ENCODE measurements at regions not wholly inside any gene's neighbourhood (a gene's known extent, or its start where the extent isn't known, plus 50 kb on each side); places are given as distances from the start of the nearest gene placed in this dataset.
"Not testable (repeated sequence)": the region's sequence is repeated elsewhere in the genome, so short reads cannot be mapped to it uniquely, and the experiment has no call there.

GRCh38 chr4:130008461-130008860 is 912.5 kb downstream of the C4orf33 start:
- Histone ChIP-seq H3K27ac (ENCODE audit: low read length in 2 of 2) (no peak overlapping the region), H2AFZ (ENCODE audit: insufficient read depth, low read depth, low read length, poor library complexity, severe bottlenecking) (no peak overlapping the region), H3K9me3 (ENCODE audit: control extremely low read depth in 1 of 3, control insufficient read depth in 2 of 3, insufficient read depth in 1 of 3, low read length in 2 of 3) (peaks cover 0 to 5% (median 0%) of the 10 kb centered on the region in 3 donors), H3K4me3 (ENCODE audit: control extremely low read depth in 1 of 5, extremely low read depth in 1 of 5, insufficient read depth in 1 of 5, low read depth in 2 of 5, low read length in 4 of 5) (no peak overlapping the region), H3K4me1 (ENCODE audit: control insufficient read depth in 2 of 2, insufficient read depth in 2 of 2, low read length in 2 of 2) (no peaks in the 10 kb centered on the region), H4K20me1 (ENCODE audit: control insufficient read depth, insufficient read depth, low read length, poor library complexity, severe bottlenecking) (no peaks in the 10 kb centered on the region), H3K9ac (ENCODE audit: low read length) (no peak overlapping the region), H3K27me3 (replicated peaks in 1 of 4; ENCODE audit: control extremely low read depth in 1 of 4, control insufficient read depth in 3 of 4, insufficient read depth in 4 of 4, low read length in 3 of 4) (no peaks in the 10 kb centered on the region), H3K36me3 (replicated peaks in 1 of 2; ENCODE audit: control extremely low read depth in 1 of 2, control insufficient read depth in 1 of 2, extremely low read depth in 1 of 2, insufficient read depth in 2 of 2, low read length in 1 of 2) (no peaks in the 10 kb centered on the region), H3K4me2 (replicated peaks; ENCODE audit: low read depth, low read length, poor library complexity, severe bottlenecking) (no peak overlapping the region), H3K79me2 (ENCODE audit: control insufficient read depth, insufficient read depth, low read length) (no peaks in the 10 kb centered on the region)
- DNase-seq (no peak), ATAC-seq (ENCODE audit: low read depth) (no peak)
- Mint-ChIP-seq H3K9me3 (ENCODE audit: insufficient read depth) (no peaks in the 10 kb centered on the region), H3K4me1 (no peaks in the 10 kb centered on the region), H3K27ac (no peak overlapping the region), H3K4me3 (no peak overlapping the region), H3K27me3 (no peaks in the 10 kb centered on the region)
- ChIA-PET CTCF (no interaction called here), POLR2A (no interaction called here)
- TF ChIP-seq, protein P1, sequence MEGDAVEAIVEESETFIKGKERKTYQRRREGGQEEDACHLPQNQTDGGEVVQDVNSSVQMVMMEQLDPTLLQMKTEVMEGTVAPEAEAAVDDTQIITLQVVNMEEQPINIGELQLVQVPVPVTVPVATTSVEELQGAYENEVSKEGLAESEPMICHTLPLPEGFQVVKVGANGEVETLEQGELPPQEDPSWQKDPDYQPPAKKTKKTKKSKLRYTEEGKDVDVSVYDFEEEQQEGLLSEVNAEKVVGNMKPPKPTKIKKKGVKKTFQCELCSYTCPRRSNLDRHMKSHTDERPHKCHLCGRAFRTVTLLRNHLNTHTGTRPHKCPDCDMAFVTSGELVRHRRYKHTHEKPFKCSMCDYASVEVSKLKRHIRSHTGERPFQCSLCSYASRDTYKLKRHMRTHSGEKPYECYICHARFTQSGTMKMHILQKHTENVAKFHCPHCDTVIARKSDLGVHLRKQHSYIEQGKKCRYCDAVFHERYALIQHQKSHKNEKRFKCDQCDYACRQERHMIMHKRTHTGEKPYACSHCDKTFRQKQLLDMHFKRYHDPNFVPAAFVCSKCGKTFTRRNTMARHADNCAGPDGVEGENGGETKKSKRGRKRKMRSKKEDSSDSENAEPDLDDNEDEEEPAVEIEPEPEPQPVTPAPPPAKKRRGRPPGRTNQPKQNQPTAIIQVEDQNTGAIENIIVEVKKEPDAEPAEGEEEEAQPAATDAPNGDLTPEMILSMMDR (IDR thresholded peaks at IDR 0.05) = no peak
- no peak for TF ChIP-seq EZH2 (IDR thresholded peaks at IDR 0.05; ENCODE audit: borderline replicate concordance, insufficient read depth, low read depth, low read length, poor library complexity, severe bottlenecking)
- intact Hi-C loops (cut with micrococcal nuclease) = no loop called here

DNA sequence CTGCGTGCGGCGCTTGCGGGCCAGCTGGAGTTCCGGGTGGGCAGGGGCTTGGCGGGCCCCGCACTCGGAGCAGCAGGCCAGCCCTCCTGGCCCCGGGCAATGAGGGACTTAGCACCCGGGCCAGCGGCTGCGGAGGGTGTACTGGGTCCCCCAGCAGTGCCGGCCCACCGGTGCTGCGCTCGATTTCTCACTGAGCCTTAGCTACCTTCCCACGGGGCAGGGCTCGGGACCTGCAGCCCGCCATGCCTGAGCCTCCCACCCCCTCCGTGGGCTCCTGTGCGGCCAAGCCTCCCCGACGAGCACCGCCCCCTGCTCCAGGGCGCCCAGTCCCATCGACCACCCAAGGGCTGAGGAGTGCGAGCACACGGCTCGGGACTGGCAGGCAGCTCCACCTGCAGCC is 916.9 kb downstream of the C4orf33 start:
- CTCF ChIA-PET = not testable (repeated sequence)

More for the DNA sequence above, 916.9 kb downstream of the C4orf33 start:
- H3K4me3 ChIP-seq (ENCODE audit: control extremely low read depth in 1 of 5, extremely low read depth in 1 of 5, insufficient read depth in 1 of 5, low read depth in 2 of 5, low read length in 4 of 5); H3K9me3 ChIP-seq (ENCODE audit: control extremely low read depth in 1 of 3, control insufficient read depth in 2 of 3, insufficient read depth in 1 of 3, low read length in 2 of 3); DNase-seq; H3K27me3 Mint-ChIP-seq; H4K20me1 ChIP-seq (ENCODE audit: control insufficient read depth, insufficient read depth, low read length, poor library complexity, severe bottlenecking); H3K9ac ChIP-seq (ENCODE audit: low read length); H3K4me2 ChIP-seq (replicated peaks; ENCODE audit: low read depth, low read length, poor library complexity, severe bottlenecking); H3K9me3 Mint-ChIP-seq (ENCODE audit: insufficient read depth); H3K27ac Mint-ChIP-seq; H3K36me3 ChIP-seq (replicated peaks in 1 of 2; ENCODE audit: control extremely low read depth in 1 of 2, control insufficient read depth in 1 of 2, extremely low read depth in 1 of 2, insufficient read depth in 2 of 2, low read length in 1 of 2); H3K4me1 Mint-ChIP-seq; H3K27ac ChIP-seq (ENCODE audit: low read length in 2 of 2); H2AFZ ChIP-seq (ENCODE audit: insufficient read depth, low read depth, low read length, poor library complexity, severe bottlenecking); ATAC-seq (ENCODE audit: low read depth); H3K4me3 Mint-ChIP-seq; H3K4me1 ChIP-seq (ENCODE audit: control insufficient read depth in 2 of 2, insufficient read depth in 2 of 2, low read length in 2 of 2); intact Hi-C loops (cut with micrococcal nuclease); H3K27me3 ChIP-seq (replicated peaks in 1 of 4; ENCODE audit: control extremely low read depth in 1 of 4, control insufficient read depth in 3 of 4, insufficient read depth in 4 of 4, low read length in 3 of 4); POLR2A ChIA-PET; H3K79me2 ChIP-seq (ENCODE audit: control insufficient read depth, insufficient read depth, low read length): not testable (repeated sequence)
- WGBS (ENCODE audit: insufficient coverage) = 97% methylated on average over 20 of the region's 29 CpGs

All from B cell (primary cell).